Colonic mucosa (tissue), 4 donors: ENCODE measurements at regions not wholly inside any gene's neighbourhood (a gene's known extent, or its start where the extent isn't known, plus 50 kb on each side); places are given as distances from the start of the nearest gene placed in this dataset.

Experiments used
- DNase-seq: peaks from one replicate; pipeline ENCODE4 v3.0.0-alpha.2; 2020
- H3K27ac ChIP-seq: fragments of 200-600 bp; one replicate; pipeline ENCODE4 v1.8.0; 2021
- H3K27me3 ChIP-seq: fragments of 200-600 bp; one replicate; pipeline ENCODE4 v1.8.0; 2021
- H3K36me3 ChIP-seq: fragments of 200-600 bp; one replicate; pipeline ENCODE4 v1.8.0; 2021
- H3K4me1 ChIP-seq: fragments of 200-600 bp; one replicate; pipeline ENCODE4 v1.8.0; 2021; ENCODE audit warnings: mild to moderate bottlenecking
- H3K4me3 ChIP-seq: fragments of 200-600 bp; one replicate; pipeline ENCODE4 v1.8.0; 2021
- H3K9ac ChIP-seq, 2 donors: one replicate each; pipeline ENCODE4 v1.7.0; 2013; ENCODE audit warnings: control low read depth in 2 of 2, low read depth in 2 of 2, low read length in 2 of 2
- H3K9me3 ChIP-seq: fragments of 200-600 bp; one replicate; pipeline ENCODE4 v1.8.0; 2021
- intact Hi-C: fragments of 100-400 bp; cut with DNase I; formaldehyde crosslinking; loops from one replicate; pipeline ENCODE4 v1.14.1; 2022
- TF ChIP-seq, protein P1 (sequence below): fragments of 200-600 bp; IDR thresholded peaks from one replicate; pipeline ENCODE4 v1.8.0; 2022; ENCODE audit warnings: antibody characterized with exemption, mild to moderate bottlenecking
- donor health status: healthy.
- donor health status: DM: no; HTN: no; CAD: no.
- donor health status: DM: no; HTN: no; CAD: no.

DNA sequence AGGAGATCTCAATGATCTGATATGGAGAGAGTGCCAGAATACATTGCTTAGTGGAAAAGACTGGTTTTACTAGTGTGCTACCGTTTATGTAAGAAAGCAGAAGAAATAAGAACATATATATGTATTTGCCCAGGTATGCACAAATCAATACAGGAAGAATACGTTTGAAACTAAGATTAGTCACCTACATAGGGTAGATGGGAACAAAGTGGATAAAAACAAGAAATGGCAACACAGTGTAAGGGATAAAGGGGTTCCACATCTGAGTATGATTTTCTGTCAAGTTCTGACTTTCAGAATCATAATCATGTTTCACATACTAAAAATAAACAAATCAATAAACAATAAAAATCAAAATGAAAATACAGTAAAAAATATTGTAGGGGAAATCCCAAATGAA is 148.6 kb upstream of the NAMPT start:
- H3K27me3 ChIP-seq: no peaks in the 10 kb centered on the region
- no peak overlapping the region for H3K4me3 ChIP-seq
- intact Hi-C loops: no loop called here
- H3K9me3 ChIP-seq: no peaks in the 10 kb centered on the region
- no peak overlapping the region for H3K27ac ChIP-seq
- H3K4me1 ChIP-seq: no peaks in the 10 kb centered on the region
- H3K9ac ChIP-seq: no peak overlapping the region
- H3K36me3 ChIP-seq: no peaks in the 10 kb centered on the region
- TF ChIP-seq, protein P1, sequence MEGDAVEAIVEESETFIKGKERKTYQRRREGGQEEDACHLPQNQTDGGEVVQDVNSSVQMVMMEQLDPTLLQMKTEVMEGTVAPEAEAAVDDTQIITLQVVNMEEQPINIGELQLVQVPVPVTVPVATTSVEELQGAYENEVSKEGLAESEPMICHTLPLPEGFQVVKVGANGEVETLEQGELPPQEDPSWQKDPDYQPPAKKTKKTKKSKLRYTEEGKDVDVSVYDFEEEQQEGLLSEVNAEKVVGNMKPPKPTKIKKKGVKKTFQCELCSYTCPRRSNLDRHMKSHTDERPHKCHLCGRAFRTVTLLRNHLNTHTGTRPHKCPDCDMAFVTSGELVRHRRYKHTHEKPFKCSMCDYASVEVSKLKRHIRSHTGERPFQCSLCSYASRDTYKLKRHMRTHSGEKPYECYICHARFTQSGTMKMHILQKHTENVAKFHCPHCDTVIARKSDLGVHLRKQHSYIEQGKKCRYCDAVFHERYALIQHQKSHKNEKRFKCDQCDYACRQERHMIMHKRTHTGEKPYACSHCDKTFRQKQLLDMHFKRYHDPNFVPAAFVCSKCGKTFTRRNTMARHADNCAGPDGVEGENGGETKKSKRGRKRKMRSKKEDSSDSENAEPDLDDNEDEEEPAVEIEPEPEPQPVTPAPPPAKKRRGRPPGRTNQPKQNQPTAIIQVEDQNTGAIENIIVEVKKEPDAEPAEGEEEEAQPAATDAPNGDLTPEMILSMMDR: no peak
- DNase-seq: no peak

DNA sequence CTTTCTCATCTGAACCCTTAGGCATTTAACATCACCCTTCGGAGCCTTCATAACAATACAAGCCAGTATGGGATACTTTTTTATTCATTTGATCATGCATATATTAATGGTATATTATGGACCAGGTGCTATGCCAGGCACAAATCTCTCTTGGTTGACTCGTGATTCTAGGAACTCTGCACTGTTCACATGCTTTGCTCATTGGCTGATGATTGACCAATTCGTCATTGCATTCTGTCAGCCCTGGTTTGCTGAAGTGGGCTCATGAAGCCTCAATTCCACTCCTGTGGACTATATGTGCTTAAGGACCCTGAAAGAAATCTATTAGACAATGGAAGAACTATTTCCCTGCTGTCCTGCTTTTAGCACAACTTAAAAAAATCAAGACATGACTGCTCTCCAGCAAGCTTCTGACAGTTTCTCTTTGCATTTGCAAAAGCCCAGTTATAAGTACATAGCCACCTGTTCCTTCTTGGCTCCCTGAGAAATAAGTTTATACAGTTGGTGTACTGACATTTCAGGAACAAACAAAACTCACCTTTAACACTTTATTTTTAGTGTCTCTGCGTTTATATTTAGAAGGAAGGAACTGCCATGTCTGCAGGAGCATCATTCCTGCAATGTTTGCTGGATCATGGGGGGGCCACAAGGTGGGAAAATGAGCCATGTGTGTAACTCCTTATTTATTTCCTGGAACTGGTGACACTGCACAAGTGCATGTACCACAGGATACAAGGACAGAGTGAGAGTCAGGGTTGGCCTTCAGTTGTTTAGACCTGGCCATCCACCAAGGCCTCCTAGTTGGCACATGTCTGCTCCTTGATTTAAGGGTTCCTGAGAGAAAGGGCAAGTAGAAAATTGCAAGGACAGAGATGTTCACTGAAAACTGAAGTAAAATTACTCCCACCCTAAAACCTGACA is 146.0 kb upstream of the NAMPT start:
- no peaks in the 10 kb centered on the region for H3K4me1 ChIP-seq
- intact Hi-C loops: no loop called here
- no peaks in the 10 kb centered on the region for H3K27me3 ChIP-seq
- TF ChIP-seq, protein P1: no peak
- no peaks in the 10 kb centered on the region for H3K9me3 ChIP-seq
- H3K9ac ChIP-seq: no peak overlapping the region
- H3K27ac ChIP-seq: no peak overlapping the region
- DNase-seq: no peak
- H3K36me3 ChIP-seq: no peaks in the 10 kb centered on the region
- no peak overlapping the region for H3K4me3 ChIP-seq

DNA sequence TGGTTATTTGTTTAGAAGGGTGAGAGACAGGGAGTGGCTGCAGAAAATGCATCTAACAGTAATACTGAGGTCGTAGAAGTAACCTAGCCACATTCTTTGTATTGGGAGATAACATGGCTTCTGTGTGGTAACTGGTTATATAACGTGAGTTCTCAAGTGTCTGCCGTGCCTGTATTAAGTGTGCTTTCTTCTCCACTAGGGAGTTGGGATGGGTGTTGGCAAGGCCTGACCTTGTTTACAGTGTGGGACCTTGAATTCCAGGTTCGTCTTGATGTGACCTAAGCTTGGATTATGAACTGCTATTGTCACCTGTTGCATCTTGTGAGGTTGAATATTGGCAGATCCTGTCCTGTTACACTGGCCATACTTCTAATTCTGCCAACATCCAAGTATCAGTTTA is 145.3 kb upstream of the NAMPT start:
- H3K27me3 ChIP-seq: no peaks in the 10 kb centered on the region
- no peaks in the 10 kb centered on the region for H3K36me3 ChIP-seq
- TF ChIP-seq, protein P1: no peak
- no peak for DNase-seq
- H3K4me1 ChIP-seq: no peaks in the 10 kb centered on the region
- H3K9me3 ChIP-seq: no peaks in the 10 kb centered on the region
- H3K27ac ChIP-seq: no peak overlapping the region
- no peak overlapping the region for H3K4me3 ChIP-seq
- intact Hi-C loops: no loop called here
- H3K9ac ChIP-seq: no peak overlapping the region

DNA sequence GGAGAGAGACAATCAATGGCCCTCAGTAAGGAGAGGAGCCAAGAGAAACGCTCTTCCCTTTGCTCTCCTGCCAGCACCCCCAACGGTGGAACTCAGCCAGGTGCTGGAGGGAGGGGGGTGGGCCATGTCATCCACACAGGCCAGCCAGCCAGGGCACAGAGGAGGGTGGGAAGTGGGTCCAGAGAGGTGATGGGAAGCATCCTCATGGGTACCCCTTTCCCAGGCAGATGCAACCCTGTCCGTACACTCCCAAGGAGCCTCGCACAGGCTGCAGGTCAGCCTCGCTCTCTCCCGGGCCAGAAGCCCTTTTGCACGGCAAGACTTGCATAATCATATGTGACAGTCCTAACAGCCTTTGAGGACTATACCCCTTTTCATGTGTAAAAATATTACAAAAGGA is 142.0 kb upstream of the NAMPT start:
- intact Hi-C loops: no loop called here
- no peaks in the 10 kb centered on the region for H3K9me3 ChIP-seq
- H3K27me3 ChIP-seq: no peaks in the 10 kb centered on the region
- H3K9ac ChIP-seq: no peak overlapping the region
- H3K4me3 ChIP-seq: no peak overlapping the region
- H3K4me1 ChIP-seq: peaks cover 5% of the 10 kb centered on the region
- no peak overlapping the region for H3K27ac ChIP-seq
- H3K36me3 ChIP-seq: no peaks in the 10 kb centered on the region
- TF ChIP-seq, protein P1: no peak
- no peak for DNase-seq

DNA sequence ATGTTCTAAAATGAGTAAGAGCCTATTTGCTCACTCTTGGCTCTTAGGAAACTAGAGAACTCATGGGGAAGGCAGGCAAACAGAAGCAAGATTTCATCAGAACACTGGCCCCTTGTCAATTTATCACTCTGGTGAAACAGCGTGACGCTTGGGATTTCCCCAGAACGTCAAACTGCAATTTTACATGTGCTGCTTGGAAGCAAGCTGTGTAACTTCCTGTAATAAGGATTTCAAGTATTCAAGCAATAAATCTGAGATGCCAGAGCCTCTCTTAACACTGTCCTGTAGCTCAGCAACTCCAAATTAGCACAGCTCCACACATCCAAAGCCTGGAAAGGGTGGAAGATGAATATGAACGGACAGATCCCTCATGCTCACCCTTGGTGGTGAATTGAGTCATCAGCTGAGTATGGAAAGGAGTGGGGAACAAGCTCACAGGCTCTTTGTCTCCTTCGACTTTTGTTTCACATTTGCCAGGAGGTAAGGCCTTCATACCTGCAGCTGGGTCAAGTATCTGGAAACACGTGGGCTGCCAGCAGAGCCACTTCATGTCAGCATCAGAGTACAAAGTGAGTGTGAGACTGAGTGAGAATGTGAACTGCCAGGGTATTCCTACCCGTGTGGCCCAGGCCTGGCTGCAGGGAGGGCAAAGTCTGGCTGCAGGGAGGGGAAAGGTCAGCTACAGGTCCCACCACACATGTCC is 140.4 kb upstream of the NAMPT start:
- H3K9ac ChIP-seq: no peak overlapping the region
- H3K36me3 ChIP-seq: no peaks in the 10 kb centered on the region
- TF ChIP-seq, protein P1: no peak
- H3K27me3 ChIP-seq: no peaks in the 10 kb centered on the region
- intact Hi-C loops: no loop called here
- no peak overlapping the region for H3K4me3 ChIP-seq
- H3K4me1 ChIP-seq: peaks cover 5% of the 10 kb centered on the region
- DNase-seq: peak; percentile 59
- H3K9me3 ChIP-seq: no peaks in the 10 kb centered on the region
- peak overlapping the region; percentile 66 for H3K27ac ChIP-seq
